ENCODE measurements at regions not wholly inside any gene's neighbourhood (a gene's known extent, or its start where the extent isn't known, plus 50 kb on each side); places are given as distances from the start of the nearest gene placed in this dataset.

- Histone ChIP-seq H3K9me3 (ENCODE audit: control insufficient read depth, low read depth, low read length) (no peaks in the 10 kb centered on the region), H3K4me1 (ENCODE audit: control insufficient read depth, insufficient read depth, low read length) (no peaks in the 10 kb centered on the region), H3K4me3 (ENCODE audit: low read length) (no peak overlapping the region), H3K27ac (ENCODE audit: low read length) (no peak overlapping the region), H3K36me3 (ENCODE audit: control insufficient read depth, insufficient read depth, low read length) (no peaks in the 10 kb centered on the region), H3K27me3 (ENCODE audit: control insufficient read depth, insufficient read depth, low read length) (no peaks in the 10 kb centered on the region)
- no CpG with 5 or more reads among the region's 1 CpG for WGBS (ENCODE audit: insufficient coverage, low lambda C conversion rate)
- no peak for DNase-seq
These were observed 566.4 kb upstream of the SGO1 start for GRCh38 chr3:20752416-20752815.

- 63% methylated on average over 2 of the region's 4 CpGs for WGBS (ENCODE audit: insufficient coverage, low lambda C conversion rate)
- no peak overlapping the region for H3K27ac ChIP-seq (ENCODE audit: low read length)
- DNase-seq = no peak
These were observed 565.3 kb upstream of the SGO1 start for GRCh38 chr3:20751296-20751695.

GRCh38 chr3:20747741-20748140 lies 561.7 kb upstream of the SGO1 start:
- Histone ChIP-seq H3K27me3 (ENCODE audit: control insufficient read depth, insufficient read depth, low read length) (no peaks in the 10 kb centered on the region), H3K9me3 (ENCODE audit: control insufficient read depth, low read depth, low read length) (no peaks in the 10 kb centered on the region), H3K36me3 (ENCODE audit: control insufficient read depth, insufficient read depth, low read length) (no peaks in the 10 kb centered on the region), H3K4me3 (ENCODE audit: low read length) (no peak overlapping the region), H3K27ac (ENCODE audit: low read length) (no peak overlapping the region), H3K4me1 (ENCODE audit: control insufficient read depth, insufficient read depth, low read length) (no peaks in the 10 kb centered on the region)
- no peak for DNase-seq
- WGBS (ENCODE audit: insufficient coverage, low lambda C conversion rate) = no CpG with 5 or more reads among the region's 1 CpG

More at GRCh38 chr3:20751296-20751695, 565.3 kb upstream of the SGO1 start:
- Histone ChIP-seq H3K4me3 (ENCODE audit: low read length) (no peak overlapping the region), H3K27me3 (ENCODE audit: control insufficient read depth, insufficient read depth, low read length) (no peaks in the 10 kb centered on the region), H3K9me3 (ENCODE audit: control insufficient read depth, low read depth, low read length) (no peaks in the 10 kb centered on the region), H3K36me3 (ENCODE audit: control insufficient read depth, insufficient read depth, low read length) (no peaks in the 10 kb centered on the region), H3K4me1 (ENCODE audit: control insufficient read depth, insufficient read depth, low read length) (no peaks in the 10 kb centered on the region)

GRCh38 chr3:20743553-20744321 lies 557.7 kb upstream of the SGO1 start:
- WGBS (ENCODE audit: insufficient coverage, low lambda C conversion rate) = no CpG with 5 or more reads among the region's 1 CpG
- DNase-seq = no peak
- Histone ChIP-seq H3K4me3 (ENCODE audit: low read length) (no peak overlapping the region), H3K27me3 (ENCODE audit: control insufficient read depth, insufficient read depth, low read length) (no peaks in the 10 kb centered on the region), H3K36me3 (ENCODE audit: control insufficient read depth, insufficient read depth, low read length) (no peaks in the 10 kb centered on the region), H3K4me1 (ENCODE audit: control insufficient read depth, insufficient read depth, low read length) (no peaks in the 10 kb centered on the region), H3K27ac (ENCODE audit: low read length) (no peak overlapping the region), H3K9me3 (ENCODE audit: control insufficient read depth, low read depth, low read length) (no peaks in the 10 kb centered on the region)

GRCh38 chr3:20742903-20743552 lies 557.0 kb upstream of the SGO1 start:
- DNase-seq = no peak
- Histone ChIP-seq H3K27me3 (ENCODE audit: control insufficient read depth, insufficient read depth, low read length) (no peaks in the 10 kb centered on the region), H3K4me3 (ENCODE audit: low read length) (no peak overlapping the region), H3K4me1 (ENCODE audit: control insufficient read depth, insufficient read depth, low read length) (no peaks in the 10 kb centered on the region), H3K27ac (ENCODE audit: low read length) (no peak overlapping the region), H3K9me3 (ENCODE audit: control insufficient read depth, low read depth, low read length) (no peaks in the 10 kb centered on the region), H3K36me3 (ENCODE audit: control insufficient read depth, insufficient read depth, low read length) (no peaks in the 10 kb centered on the region)
- no CpG with 5 or more reads among the region's 2 CpGs for WGBS (ENCODE audit: insufficient coverage, low lambda C conversion rate)

- no peak for DNase-seq
- no peak overlapping the region for H3K4me3 ChIP-seq (ENCODE audit: low read length)
These were observed 555.4 kb upstream of the SGO1 start for GRCh38 chr3:20741381-20741780.

GRCh38 chr3:20739814-20740213 lies 553.8 kb upstream of the SGO1 start:
- DNase-seq = no peak
- H3K9me3 ChIP-seq (ENCODE audit: control insufficient read depth, low read depth, low read length) = no peaks in the 10 kb centered on the region
- no peaks in the 10 kb centered on the region for H3K4me1 ChIP-seq (ENCODE audit: control insufficient read depth, insufficient read depth, low read length)
- no peaks in the 10 kb centered on the region for H3K27me3 ChIP-seq (ENCODE audit: control insufficient read depth, insufficient read depth, low read length)
- H3K4me3 ChIP-seq (ENCODE audit: low read length) = no peak overlapping the region
- H3K36me3 ChIP-seq (ENCODE audit: control insufficient read depth, insufficient read depth, low read length) = no peaks in the 10 kb centered on the region
- H3K27ac ChIP-seq (ENCODE audit: low read length) = no peak overlapping the region

More at GRCh38 chr3:20741381-20741780, 555.4 kb upstream of the SGO1 start:
- no peak overlapping the region for H3K27ac ChIP-seq (ENCODE audit: low read length)
- H3K27me3 ChIP-seq (ENCODE audit: control insufficient read depth, insufficient read depth, low read length) = no peaks in the 10 kb centered on the region
- H3K4me1 ChIP-seq (ENCODE audit: control insufficient read depth, insufficient read depth, low read length) = no peaks in the 10 kb centered on the region
- H3K9me3 ChIP-seq (ENCODE audit: control insufficient read depth, low read depth, low read length) = no peaks in the 10 kb centered on the region
- no peaks in the 10 kb centered on the region for H3K36me3 ChIP-seq (ENCODE audit: control insufficient read depth, insufficient read depth, low read length)

- no peak for DNase-seq
- Histone ChIP-seq H3K9me3 (ENCODE audit: control insufficient read depth, low read depth, low read length) (no peaks in the 10 kb centered on the region), H3K27me3 (ENCODE audit: control insufficient read depth, insufficient read depth, low read length) (no peaks in the 10 kb centered on the region), H3K36me3 (ENCODE audit: control insufficient read depth, insufficient read depth, low read length) (no peaks in the 10 kb centered on the region), H3K4me3 (ENCODE audit: low read length) (no peak overlapping the region), H3K4me1 (ENCODE audit: control insufficient read depth, insufficient read depth, low read length) (no peaks in the 10 kb centered on the region), H3K27ac (ENCODE audit: low read length) (no peak overlapping the region)
- 45% methylated on average over 2 of the region's 5 CpGs for WGBS (ENCODE audit: insufficient coverage, low lambda C conversion rate)
These were observed 550.4 kb upstream of the SGO1 start for GRCh38 chr3:20736287-20736852.

GRCh38 chr3:20729185-20729584 lies 543.2 kb upstream of the SGO1 start:
- Histone ChIP-seq H3K27ac (ENCODE audit: low read length) (no peak overlapping the region), H3K9me3 (ENCODE audit: control insufficient read depth, low read depth, low read length) (no peaks in the 10 kb centered on the region), H3K4me1 (ENCODE audit: control insufficient read depth, insufficient read depth, low read length) (no peaks in the 10 kb centered on the region), H3K4me3 (ENCODE audit: low read length) (no peak overlapping the region), H3K36me3 (ENCODE audit: control insufficient read depth, insufficient read depth, low read length) (no peaks in the 10 kb centered on the region), H3K27me3 (ENCODE audit: control insufficient read depth, insufficient read depth, low read length) (no peaks in the 10 kb centered on the region)
- WGBS (ENCODE audit: insufficient coverage, low lambda C conversion rate) = no CpG with 5 or more reads among the region's 1 CpG
- no peak for DNase-seq

GRCh38 chr3:20726786-20727185 lies 540.8 kb upstream of the SGO1 start:
- Histone ChIP-seq H3K9me3 (ENCODE audit: control insufficient read depth, low read depth, low read length) (no peaks in the 10 kb centered on the region), H3K27ac (ENCODE audit: low read length) (no peak overlapping the region), H3K36me3 (ENCODE audit: control insufficient read depth, insufficient read depth, low read length) (no peaks in the 10 kb centered on the region), H3K4me3 (ENCODE audit: low read length) (no peak overlapping the region), H3K4me1 (ENCODE audit: control insufficient read depth, insufficient read depth, low read length) (no peaks in the 10 kb centered on the region), H3K27me3 (ENCODE audit: control insufficient read depth, insufficient read depth, low read length) (no peaks in the 10 kb centered on the region)
- WGBS (ENCODE audit: insufficient coverage, low lambda C conversion rate) = 67% methylated on average over 1 of the region's 2 CpGs
- no peak for DNase-seq

Measured in large intestine (tissue), 3 donors.